ENCODE measurements at regions not wholly inside any gene's neighbourhood (a gene's known extent, or its start where the extent isn't known, plus 50 kb on each side); places are given as distances from the start of the nearest gene placed in this dataset.

DNA sequence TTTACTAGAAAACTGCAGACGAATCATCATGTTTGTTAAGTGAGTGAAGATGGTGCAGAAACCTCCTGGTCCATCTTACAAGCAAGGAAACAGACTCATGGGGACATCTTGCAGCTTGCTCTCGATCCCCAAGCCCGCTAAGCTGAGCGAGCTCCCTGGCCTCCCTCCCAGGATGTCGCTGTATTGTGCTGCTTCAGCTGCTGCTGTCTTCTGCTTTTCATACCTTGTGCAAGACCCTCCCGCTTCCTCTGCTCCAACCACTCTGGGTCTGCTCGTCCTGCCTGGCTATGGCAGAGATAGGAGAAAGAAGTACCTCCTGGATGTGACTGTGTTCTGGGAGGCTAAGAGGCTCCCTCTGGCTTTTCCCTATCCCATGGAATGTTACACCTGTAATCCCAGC lies 285.2 kb upstream of the FZD8 start (continued):
- TF ChIP-seq, protein P1, sequence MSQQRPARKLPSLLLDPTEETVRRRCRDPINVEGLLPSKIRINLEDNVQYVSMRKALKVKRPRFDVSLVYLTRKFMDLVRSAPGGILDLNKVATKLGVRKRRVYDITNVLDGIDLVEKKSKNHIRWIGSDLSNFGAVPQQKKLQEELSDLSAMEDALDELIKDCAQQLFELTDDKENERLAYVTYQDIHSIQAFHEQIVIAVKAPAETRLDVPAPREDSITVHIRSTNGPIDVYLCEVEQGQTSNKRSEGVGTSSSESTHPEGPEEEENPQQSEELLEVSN (IDR thresholded peaks at IDR 0.05) = no peak
- no peak for TF ChIP-seq HDAC2 (IDR thresholded peaks at IDR 0.05; ENCODE audit: borderline replicate concordance in 1 of 2, low read depth in 2 of 2, low read length in 2 of 2)
- TF ChIP-seq POU5F1 (IDR thresholded peaks at IDR 0.05; ENCODE audit: low read depth, low read length) = no peak
- no peak for TF ChIP-seq SP2 (IDR thresholded peaks at IDR 0.05; ENCODE audit: low read length)
- no peak for TF ChIP-seq TEAD4 (IDR thresholded peaks at IDR 0.05; ENCODE audit: low read depth, low read length)
- TF ChIP-seq EP300 (IDR thresholded peaks at IDR 0.05; ENCODE audit: borderline replicate concordance in 1 of 2, low read depth in 2 of 2, low read length in 2 of 2) = no peak
- TF ChIP-seq CREB1 (IDR thresholded peaks at IDR 0.05) = no peak
